CD14-positive monocyte (primary cell): ENCODE measurements at regions not wholly inside any gene's neighbourhood (a gene's known extent, or its start where the extent isn't known, plus 50 kb on each side); places are given as distances from the start of the nearest gene placed in this dataset.

Experiments
- DNase-seq, 3 donors: peaks; one replicate each; pipeline ENCODE4 v3.0.0-alpha.2; 2011 to 2022
- H2AFZ ChIP-seq: 2 replicates; pipeline ENCODE4 v1.6.0; 2012; ENCODE audit warnings: mild to moderate bottlenecking, low read depth, low read length, inconsistent platforms; ENCODE audit not compliant: insufficient read depth, poor library complexity, severe bottlenecking
- H3K27ac ChIP-seq, 2 donors: 1 replicate in 1 of 2; 2 replicates in 1 of 2; pipeline ENCODE4 v1.5.1; 2012 to 2013; ENCODE audit warnings: low read length in 2 of 2, control low read depth in 1 of 2, inconsistent platforms in 1 of 2, low read depth in 1 of 2, mild to moderate bottlenecking in 1 of 2
- H3K27me3 ChIP-seq, 2 donors: one replicate each; pipeline versions ENCODE4 v1.6.0 to v1.6.1; 2011 to 2013; ENCODE audit warnings: low read length in 2 of 2; ENCODE audit not compliant: control insufficient read depth in 2 of 2, insufficient read depth in 2 of 2
- H3K36me3 ChIP-seq, 2 donors: replicated peaks in 1 of 2; 1 replicate in 1 of 2; 2 replicates in 1 of 2; pipeline versions ENCODE4 v1.5.1 to v1.6.1; 2012 to 2013; ENCODE audit warnings: low read length in 2 of 2, control low read depth in 1 of 2, inconsistent platforms in 1 of 2, mild to moderate bottlenecking in 1 of 2; ENCODE audit not compliant: insufficient read depth in 2 of 2, control insufficient read depth in 1 of 2
- H3K4me1 ChIP-seq, 2 donors: 1 replicate in 1 of 2; 2 replicates in 1 of 2; pipeline versions ENCODE4 v1.5.1 to v1.6.1; 2012 to 2013; ENCODE audit warnings: low read length in 2 of 2, control low read depth in 1 of 2, inconsistent platforms in 1 of 2, mild to moderate bottlenecking in 1 of 2, moderate library complexity in 1 of 2; ENCODE audit not compliant: insufficient read depth in 2 of 2, control insufficient read depth in 1 of 2
- H3K4me2 ChIP-seq: replicated peaks from 2 replicates; pipeline ENCODE3; 2012; ENCODE audit warnings: low read length, moderate library complexity, mild to moderate bottlenecking; ENCODE audit not compliant: poor library complexity, severe bottlenecking; ENCODE audit errors: extremely low read depth
- H3K4me3 ChIP-seq, 3 experiments: fragments of 200-600 bp in 1 of 3; sonication (generic) in 1 of 3; replicated peaks in 1 of 3; 1 replicate in 2 of 3; 2 replicates in 1 of 3; pipeline ENCODE4 v1.5.1; 2011 to 2013; ENCODE audit warnings: low read length in 3 of 3, mild to moderate bottlenecking in 3 of 3, control low read depth in 2 of 3, low read depth in 2 of 3, inconsistent platforms in 1 of 3, moderate library complexity in 1 of 3
- H3K79me2 ChIP-seq: 2 replicates; pipeline ENCODE4 v1.6.0; 2012; ENCODE audit warnings: mild to moderate bottlenecking, control low read depth, inconsistent platforms, low read length, moderate library complexity; ENCODE audit not compliant: insufficient read depth
- H3K9ac ChIP-seq: 2 replicates; pipeline ENCODE4 v1.6.0; 2017; ENCODE audit warnings: low read length, mild to moderate bottlenecking; ENCODE audit not compliant: insufficient read depth, poor library complexity, severe bottlenecking
- H3K9me3 ChIP-seq, 2 donors: replicated peaks in 1 of 2; 1 replicate in 1 of 2; 2 replicates in 1 of 2; pipeline versions ENCODE4 v1.5.1 to v1.6.1; 2012 to 2013; ENCODE audit warnings: low read length in 2 of 2, control low read depth in 1 of 2; ENCODE audit not compliant: control insufficient read depth in 1 of 2, insufficient read depth in 1 of 2
- H4K20me1 ChIP-seq: 2 replicates; pipeline ENCODE4 v1.6.0; 2012; ENCODE audit warnings: mild to moderate bottlenecking, low read length, control low read depth, moderate library complexity; ENCODE audit not compliant: insufficient read depth
- H3K27ac Mint-ChIP-seq, 7 donors: one replicate each; pipeline ENCODE4 v1.8.0; 2020; ENCODE audit warnings: mild to moderate bottlenecking in 7 of 7, mixed read lengths in 7 of 7, moderate library complexity in 6 of 7, inconsistent platforms in 2 of 7
- H3K27me3 Mint-ChIP-seq, 3 donors: one replicate each; pipeline ENCODE4 v1.8.0; 2021 to 2022; ENCODE audit warnings: low read depth in 3 of 3, mild to moderate bottlenecking in 3 of 3, mixed read lengths in 3 of 3, moderate library complexity in 3 of 3, inconsistent platforms in 1 of 3
- H3K36me3 Mint-ChIP-seq, 2 donors: one replicate each; pipeline ENCODE4 v1.8.0; 2020; ENCODE audit warnings: mixed read lengths in 2 of 2, inconsistent platforms in 1 of 2, mild to moderate bottlenecking in 1 of 2
- H3K4me1 Mint-ChIP-seq: one replicate; pipeline ENCODE4 v1.8.0; 2020; ENCODE audit warnings: mild to moderate bottlenecking, mixed read lengths
- H3K4me3 Mint-ChIP-seq, 2 donors: one replicate each; pipeline ENCODE4 v1.8.0; 2020; ENCODE audit warnings: mild to moderate bottlenecking in 2 of 2, mixed read lengths in 2 of 2, moderate library complexity in 1 of 2
- H3K9me3 Mint-ChIP-seq, 7 donors: one replicate each; pipeline ENCODE4 v1.8.0; 2020 to 2022; ENCODE audit warnings: mixed read lengths in 7 of 7, mild to moderate bottlenecking in 6 of 7, moderate library complexity in 6 of 7, inconsistent platforms in 2 of 7
- WGBS: methylation state at CpG from one replicate; pipeline ENCODE4 v1.1.5; 2013; ENCODE audit warnings: missing lambda C conversion rate; ENCODE audit not compliant: insufficient coverage; 5-methylcytosine and 5-hydroxymethylcytosine counted together
- intact Hi-C, 2 donors: fragments of 100-400 bp; cut with micrococcal nuclease; formaldehyde crosslinking; loops; one replicate each; pipeline versions ENCODE4 v1.15.0 to v1.15.1; 2023
- TF ChIP-seq, protein P1 (sequence below): fragments of 200-600 bp; IDR thresholded peaks from one replicate; pipeline ENCODE4 v1.8.0; 2022; ENCODE audit warnings: antibody characterized with exemption, mild to moderate bottlenecking

DNA sequence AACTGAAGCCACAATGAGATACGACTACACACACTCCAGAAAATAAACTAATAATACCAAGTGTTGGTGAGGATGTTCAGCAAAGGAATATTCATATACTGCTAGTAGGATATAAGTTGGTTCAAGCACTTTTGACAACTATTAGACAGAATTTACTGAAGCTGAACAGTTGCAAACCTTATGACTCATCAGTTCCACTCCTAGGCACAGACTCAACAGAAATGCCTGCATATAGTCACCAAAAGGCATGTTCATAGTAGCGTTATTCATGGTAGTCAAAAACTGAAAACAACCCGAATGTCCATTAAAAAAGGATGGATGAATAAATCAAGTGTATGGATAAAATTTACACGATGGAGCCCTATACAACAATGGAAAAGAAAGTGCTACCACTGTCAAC lies 232.0 kb downstream of the ANAPC1 start:
- intact Hi-C loops = no loop called here
- no peak for DNase-seq
- no peaks in the 10 kb centered on the region for H3K27me3 ChIP-seq
- H3K4me3 Mint-ChIP-seq = no peak overlapping the region
- H4K20me1 ChIP-seq = no peaks in the 10 kb centered on the region
- H3K9ac ChIP-seq = no peak overlapping the region
- H3K27ac ChIP-seq = no peak overlapping the region
- no peaks in the 10 kb centered on the region for H3K4me1 ChIP-seq
- no peak overlapping the region for H3K4me3 ChIP-seq
- peaks cover 5% of the 10 kb centered on the region for H3K4me1 Mint-ChIP-seq
- TF ChIP-seq, protein P1, sequence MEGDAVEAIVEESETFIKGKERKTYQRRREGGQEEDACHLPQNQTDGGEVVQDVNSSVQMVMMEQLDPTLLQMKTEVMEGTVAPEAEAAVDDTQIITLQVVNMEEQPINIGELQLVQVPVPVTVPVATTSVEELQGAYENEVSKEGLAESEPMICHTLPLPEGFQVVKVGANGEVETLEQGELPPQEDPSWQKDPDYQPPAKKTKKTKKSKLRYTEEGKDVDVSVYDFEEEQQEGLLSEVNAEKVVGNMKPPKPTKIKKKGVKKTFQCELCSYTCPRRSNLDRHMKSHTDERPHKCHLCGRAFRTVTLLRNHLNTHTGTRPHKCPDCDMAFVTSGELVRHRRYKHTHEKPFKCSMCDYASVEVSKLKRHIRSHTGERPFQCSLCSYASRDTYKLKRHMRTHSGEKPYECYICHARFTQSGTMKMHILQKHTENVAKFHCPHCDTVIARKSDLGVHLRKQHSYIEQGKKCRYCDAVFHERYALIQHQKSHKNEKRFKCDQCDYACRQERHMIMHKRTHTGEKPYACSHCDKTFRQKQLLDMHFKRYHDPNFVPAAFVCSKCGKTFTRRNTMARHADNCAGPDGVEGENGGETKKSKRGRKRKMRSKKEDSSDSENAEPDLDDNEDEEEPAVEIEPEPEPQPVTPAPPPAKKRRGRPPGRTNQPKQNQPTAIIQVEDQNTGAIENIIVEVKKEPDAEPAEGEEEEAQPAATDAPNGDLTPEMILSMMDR = no peak
- H3K27me3 Mint-ChIP-seq = no peaks in the 10 kb centered on the region
- H3K4me2 ChIP-seq = no peak overlapping the region
- H3K9me3 ChIP-seq = peaks cover 0 to 7% of the 10 kb centered on the region in 2 donors
- H3K27ac Mint-ChIP-seq = no peak overlapping the region
- H3K36me3 Mint-ChIP-seq = peaks cover under 1 to 2% of the 10 kb centered on the region in 2 donors
- H3K79me2 ChIP-seq = no peaks in the 10 kb centered on the region
- WGBS = no CpG with 5 or more reads among the region's 4 CpGs
- peaks cover 0 to 7% (median 5%) of the 10 kb centered on the region in 7 donors for H3K9me3 Mint-ChIP-seq
- H2AFZ ChIP-seq = no peak overlapping the region
- no peaks in the 10 kb centered on the region for H3K36me3 ChIP-seq

- peaks cover 0 to 1% (median 0%) of the 10 kb centered on the region in 7 donors for H3K9me3 Mint-ChIP-seq
These were observed 231.3 kb downstream of the ANAPC1 start for GRCh38 chr2:111652681-111653080.

More at GRCh38 chr2:111652681-111653080, 231.3 kb downstream of the ANAPC1 start:
- Histone ChIP-seq H3K9me3 (peaks cover 0 to under 1% of the 10 kb centered on the region in 2 donors), H3K36me3 (no peaks in the 10 kb centered on the region), H3K4me3 (no peak overlapping the region), H2AFZ (no peak overlapping the region), H3K79me2 (no peaks in the 10 kb centered on the region), H3K4me2 (no peak overlapping the region), H4K20me1 (no peaks in the 10 kb centered on the region), H3K27me3 (no peaks in the 10 kb centered on the region), H3K27ac (no peak overlapping the region), H3K9ac (no peak overlapping the region), H3K4me1 (no peaks in the 10 kb centered on the region)
- Mint-ChIP-seq H3K4me1 (peaks cover 8% of the 10 kb centered on the region), H3K27ac (no peak overlapping the region), H3K36me3 (no peaks in the 10 kb centered on the region), H3K27me3 (no peaks in the 10 kb centered on the region), H3K4me3 (no peak overlapping the region)
- 100% methylated on average over 1 of the region's 1 CpG for WGBS
- DNase-seq = no peak
- TF ChIP-seq, protein P1 = no peak
- intact Hi-C loops = no loop called here
